HepG2 (cell line): ENCODE measurements at regions not wholly inside any gene's neighbourhood (a gene's known extent, or its start where the extent isn't known, plus 50 kb on each side); places are given as distances from the start of the nearest gene placed in this dataset.

Experiments used
- AHR ChIP-seq: IDR thresholded peaks from 2 replicates; pipeline ENCODE4 v1.6.1; 2018; ENCODE audit warnings: missing genetic modification reagents, missing compliant biosample characterization
- ARHGAP35 ChIP-seq: sonication (generic); formaldehyde crosslinking; IDR thresholded peaks from 2 replicates; pipeline ENCODE4 v1.9.0; 2022; ENCODE audit warnings: mild to moderate bottlenecking, inconsistent platforms, moderate library complexity, missing genetic modification reagents, borderline replicate concordance
- ATF7 ChIP-seq, 2 experiments: fragments of 450-650 bp in 1 of 2; sonication (generic) in 1 of 2; formaldehyde crosslinking in 1 of 2; IDR thresholded peaks; 2 replicates each; pipeline versions ENCODE4 v1.4.0 to v1.6.1; 2016 to 2020; ENCODE audit warnings: antibody characterized with exemption in 1 of 2, mild to moderate bottlenecking in 1 of 2, missing genetic modification reagents in 1 of 2
- BRCA1 ChIP-seq: sonication (generic); formaldehyde crosslinking; IDR thresholded peaks from 2 replicates; pipeline ENCODE4 v1.4.0; 2020; ENCODE audit warnings: missing genetic modification reagents
- KLF15 ChIP-seq: sonication (generic); formaldehyde crosslinking; IDR thresholded peaks from 2 replicates; pipeline ENCODE4 v1.8.1; 2023; ENCODE audit warnings: borderline replicate concordance, mild to moderate bottlenecking, inconsistent platforms, missing genetic modification reagents, mixed read lengths
- KLF16 ChIP-seq, 2 experiments: sonication (generic) in 1 of 2; formaldehyde crosslinking in 1 of 2; IDR thresholded peaks; 2 replicates each; pipeline versions ENCODE4 v1.6.1 to v1.8.0; 2016 to 2023; ENCODE audit warnings: missing genetic modification reagents in 2 of 2, missing compliant biosample characterization in 1 of 2
- KLF9 ChIP-seq: IDR thresholded peaks from 2 replicates; pipeline ENCODE4 v1.6.1; 2016; ENCODE audit warnings: low read depth
- KMT2A ChIP-seq: sonication (generic); formaldehyde crosslinking; IDR thresholded peaks from 2 replicates; pipeline ENCODE4 v1.4.0; 2020; ENCODE audit warnings: missing genetic modification reagents
- NFRKB ChIP-seq: fragments of 450-650 bp; IDR thresholded peaks from 2 replicates; pipeline ENCODE4 v1.6.1; 2017
- PLRG1 ChIP-seq: fragments of 450-650 bp; conservative IDR thresholded peaks from 2 replicates; pipeline ENCODE4 v1.6.1; 2016
- SIX4 ChIP-seq: sonication (generic); formaldehyde crosslinking; IDR thresholded peaks from 2 replicates; pipeline ENCODE4 v1.4.0; 2020; ENCODE audit warnings: missing genetic modification reagents
- TERF1 ChIP-seq: sonication (generic); formaldehyde crosslinking; IDR thresholded peaks from 2 replicates; pipeline ENCODE4 v1.8.0; 2022; ENCODE audit warnings: mild to moderate bottlenecking, missing genetic modification reagents, moderate library complexity
- ZBTB33 ChIP-seq: sonication (generic); formaldehyde crosslinking; IDR thresholded peaks from 2 replicates; pipeline ENCODE4 v1.4.0; 2020; ENCODE audit warnings: missing genetic modification reagents
- ZKSCAN5 ChIP-seq: sonication (generic); formaldehyde crosslinking; IDR thresholded peaks from 2 replicates; pipeline ENCODE4 v1.5.1; 2020; ENCODE audit warnings: mild to moderate bottlenecking, missing genetic modification reagents
- ZNF18 ChIP-seq: sonication (generic); formaldehyde crosslinking; IDR thresholded peaks from 2 replicates; pipeline ENCODE4 v1.8.0; 2022; ENCODE audit warnings: mild to moderate bottlenecking, missing genetic modification reagents; ENCODE audit not compliant: insufficient replicate concordance
- ZNF569 ChIP-seq: sonication (generic); formaldehyde crosslinking; IDR thresholded peaks from 2 replicates; pipeline ENCODE4 v1.5.0; 2020; ENCODE audit warnings: mild to moderate bottlenecking, missing genetic modification reagents, moderate library complexity, borderline replicate concordance
- ZNF747 ChIP-seq: sonication (generic); formaldehyde crosslinking; IDR thresholded peaks from 2 replicates; pipeline ENCODE4 v1.8.1; 2023; ENCODE audit warnings: missing genetic modification reagents, mild to moderate bottlenecking, borderline replicate concordance
- ZNF772 ChIP-seq: sonication (generic); formaldehyde crosslinking; IDR thresholded peaks from 2 replicates; pipeline ENCODE4 v1.5.0; 2020; ENCODE audit warnings: mild to moderate bottlenecking, missing genetic modification reagents
- TF ChIP-seq, protein P1 (sequence below): sonication (generic); formaldehyde crosslinking; conservative IDR thresholded peaks from 2 replicates; pipeline ENCODE4 v1.8.0; 2022; ENCODE audit warnings: missing genetic modification reagents
- TF ChIP-seq, protein P2 (sequence below): sonication (generic); formaldehyde crosslinking; IDR thresholded peaks from 2 replicates; pipeline ENCODE4 v1.4.0; 2020; ENCODE audit warnings: missing genetic modification reagents, mild to moderate bottlenecking, borderline replicate concordance
- TF ChIP-seq, protein P3 (sequence below): IDR thresholded peaks from 2 replicates; pipeline ENCODE4 v1.6.1; 2016; ENCODE audit warnings: mild to moderate bottlenecking

GRCh38 chr2:53104263-53104662 is 663.3 kb upstream of the CHAC2 start (continued):
- TF ChIP-seq ZNF18 (CRISPR knock-in tag) = no peak
- TF ChIP-seq, protein P1, sequence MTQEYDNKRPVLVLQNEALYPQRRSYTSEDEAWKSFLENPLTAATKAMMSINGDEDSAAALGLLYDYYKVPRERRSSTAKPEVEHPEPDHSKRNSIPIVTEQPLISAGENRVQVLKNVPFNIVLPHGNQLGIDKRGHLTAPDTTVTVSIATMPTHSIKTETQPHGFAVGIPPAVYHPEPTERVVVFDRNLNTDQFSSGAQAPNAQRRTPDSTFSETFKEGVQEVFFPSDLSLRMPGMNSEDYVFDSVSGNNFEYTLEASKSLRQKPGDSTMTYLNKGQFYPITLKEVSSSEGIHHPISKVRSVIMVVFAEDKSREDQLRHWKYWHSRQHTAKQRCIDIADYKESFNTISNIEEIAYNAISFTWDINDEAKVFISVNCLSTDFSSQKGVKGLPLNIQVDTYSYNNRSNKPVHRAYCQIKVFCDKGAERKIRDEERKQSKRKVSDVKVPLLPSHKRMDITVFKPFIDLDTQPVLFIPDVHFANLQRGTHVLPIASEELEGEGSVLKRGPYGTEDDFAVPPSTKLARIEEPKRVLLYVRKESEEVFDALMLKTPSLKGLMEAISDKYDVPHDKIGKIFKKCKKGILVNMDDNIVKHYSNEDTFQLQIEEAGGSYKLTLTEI (CRISPR knock-in tag) = no peak
- TF ChIP-seq KMT2A (CRISPR knock-in tag) = no peak
- TF ChIP-seq, protein P2, sequence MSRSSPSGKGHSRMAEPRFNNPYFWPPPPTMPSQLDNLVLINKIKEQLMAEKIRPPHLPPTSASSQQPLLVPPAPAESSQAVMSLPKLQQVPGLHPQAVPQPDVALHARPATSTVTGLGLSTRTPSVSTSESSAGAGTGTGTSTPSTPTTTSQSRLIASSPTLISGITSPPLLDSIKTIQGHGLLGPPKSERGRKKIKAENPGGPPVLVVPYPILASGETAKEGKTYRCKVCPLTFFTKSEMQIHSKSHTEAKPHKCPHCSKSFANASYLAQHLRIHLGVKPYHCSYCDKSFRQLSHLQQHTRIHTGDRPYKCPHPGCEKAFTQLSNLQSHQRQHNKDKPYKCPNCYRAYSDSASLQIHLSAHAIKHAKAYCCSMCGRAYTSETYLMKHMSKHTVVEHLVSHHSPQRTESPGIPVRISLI (CRISPR knock-in tag) = 0 out of 2 replicates have a peak, but pooled peaks have one; percentile 28
- TF ChIP-seq KLF15 = no peak
- no peak for TF ChIP-seq ZKSCAN5
- TF ChIP-seq ARHGAP35 (CRISPR knock-in tag) = no peak
- TF ChIP-seq PLRG1 = no peak
- no peak for TF ChIP-seq ZNF772 (CRISPR knock-in tag)
- no peak for TF ChIP-seq KLF9 (CRISPR knock-in tag)
- no peak for TF ChIP-seq ZBTB33
- TF ChIP-seq KLF16 (CRISPR knock-in tag; IDR thresholded peaks at IDR 0.05) = peak in 1 of 2 experiments; percentile 36; a peak in 1 of 4 replicates
- TF ChIP-seq ZNF747 (CRISPR knock-in tag) = no peak
- no peak for TF ChIP-seq ZNF569 (CRISPR knock-in tag)
- peak; percentile 80 for TF ChIP-seq ATF7 (IDR thresholded peaks at IDR 0.05)
- TF ChIP-seq ATF7 (CRISPR knock-in tag; IDR thresholded peaks at IDR 0.05) = no peak; the same call in 1 of the 2 replicates
- no peak for TF ChIP-seq TERF1 (CRISPR knock-in tag)
- no peak for TF ChIP-seq AHR (CRISPR knock-in tag)
- no peak for TF ChIP-seq BRCA1
- peak; percentile 96 for TF ChIP-seq SIX4 (CRISPR knock-in tag)
- TF ChIP-seq NFRKB = no peak
- TF ChIP-seq, protein P3, sequence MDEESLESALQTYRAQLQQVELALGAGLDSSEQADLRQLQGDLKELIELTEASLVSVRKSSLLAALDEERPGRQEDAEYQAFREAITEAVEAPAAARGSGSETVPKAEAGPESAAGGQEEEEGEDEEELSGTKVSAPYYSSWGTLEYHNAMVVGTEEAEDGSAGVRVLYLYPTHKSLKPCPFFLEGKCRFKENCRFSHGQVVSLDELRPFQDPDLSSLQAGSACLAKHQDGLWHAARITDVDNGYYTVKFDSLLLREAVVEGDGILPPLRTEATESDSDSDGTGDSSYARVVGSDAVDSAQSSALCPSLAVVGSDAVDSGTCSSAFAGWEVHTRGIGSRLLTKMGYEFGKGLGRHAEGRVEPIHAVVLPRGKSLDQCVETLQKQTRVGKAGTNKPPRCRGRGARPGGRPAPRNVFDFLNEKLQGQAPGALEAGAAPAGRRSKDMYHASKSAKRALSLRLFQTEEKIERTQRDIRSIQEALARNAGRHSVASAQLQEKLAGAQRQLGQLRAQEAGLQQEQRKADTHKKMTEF (CRISPR knock-in tag) = peak; percentile 64; the same call in 1 of the 2 replicates
